HepG2 (cell line): ENCODE measurements at regions not wholly inside any gene's neighbourhood (a gene's known extent, or its start where the extent isn't known, plus 50 kb on each side); places are given as distances from the start of the nearest gene placed in this dataset.

Experiments
- FOXM1 ChIP-seq: sonication (generic); formaldehyde crosslinking; IDR thresholded peaks from 2 replicates; pipeline ENCODE4 v1.5.0; 2020; ENCODE audit warnings: missing genetic modification reagents
- GZF1 ChIP-seq: sonication (generic); formaldehyde crosslinking; IDR thresholded peaks from 2 replicates; pipeline ENCODE4 v1.5.1; 2020; ENCODE audit warnings: mild to moderate bottlenecking, missing genetic modification reagents
- NFE2 ChIP-seq: sonication (generic); formaldehyde crosslinking; IDR thresholded peaks from 2 replicates; pipeline ENCODE4 v1.4.0; 2020; ENCODE audit warnings: missing genetic modification reagents
- POGZ ChIP-seq: sonication (generic); formaldehyde crosslinking; IDR thresholded peaks from 2 replicates; pipeline ENCODE4 v1.4.0; 2020; ENCODE audit warnings: mild to moderate bottlenecking, missing genetic modification reagents
- REPIN1 ChIP-seq: sonication (generic); formaldehyde crosslinking; IDR thresholded peaks from 2 replicates; pipeline ENCODE4 v1.8.0; 2022; ENCODE audit warnings: missing genetic modification reagents, low read depth, mild to moderate bottlenecking, borderline replicate concordance
- SPEN ChIP-seq: sonication (generic); formaldehyde crosslinking; IDR thresholded peaks from 2 replicates; pipeline ENCODE4 v1.5.1; 2020; ENCODE audit warnings: low read depth, mild to moderate bottlenecking, missing genetic modification reagents
- TARDBP ChIP-seq: sonication (generic); formaldehyde crosslinking; IDR thresholded peaks from 2 replicates; pipeline ENCODE4 v1.8.0; 2022; ENCODE audit warnings: mild to moderate bottlenecking, missing genetic modification reagents
- ZNF501 ChIP-seq: sonication (generic); formaldehyde crosslinking; IDR thresholded peaks from 2 replicates; pipeline ENCODE4 v1.5.1; 2020; ENCODE audit warnings: mild to moderate bottlenecking, moderate library complexity, missing genetic modification reagents
- ZNF572 ChIP-seq: sonication (generic); formaldehyde crosslinking; IDR thresholded peaks from 2 replicates; pipeline ENCODE4 v1.5.1; 2020; ENCODE audit warnings: mild to moderate bottlenecking, missing genetic modification reagents
- ZSCAN21 ChIP-seq: sonication (generic); formaldehyde crosslinking; IDR thresholded peaks from 2 replicates; pipeline ENCODE4 v1.8.0; 2022; ENCODE audit warnings: mild to moderate bottlenecking, missing genetic modification reagents, moderate library complexity, borderline replicate concordance
- ZSCAN31 ChIP-seq: sonication (generic); formaldehyde crosslinking; IDR thresholded peaks from 2 replicates; pipeline ENCODE4 v1.5.0; 2020; ENCODE audit warnings: low read depth, mild to moderate bottlenecking, missing genetic modification reagents
- TF ChIP-seq, protein P1 (sequence below): sonication (generic); formaldehyde crosslinking; IDR thresholded peaks from 2 replicates; pipeline ENCODE4 v1.4.0; 2020; ENCODE audit warnings: mild to moderate bottlenecking, missing genetic modification reagents
- TF ChIP-seq, protein P2 (sequence below): sonication (generic); formaldehyde crosslinking; IDR thresholded peaks from 2 replicates; pipeline ENCODE4 v1.5.0; 2020; ENCODE audit warnings: mild to moderate bottlenecking, missing genetic modification reagents
- TF ChIP-seq, protein P3 (sequence below): IDR thresholded peaks from 2 replicates; pipeline ENCODE4 v1.6.1; 2012; ENCODE audit warnings: low read depth, low read length, improper control_type of control experiment
- TF ChIP-seq, protein P4 (sequence below): sonication (generic); formaldehyde crosslinking; IDR thresholded peaks from 2 replicates; pipeline ENCODE4 v1.4.0; 2020; ENCODE audit warnings: missing genetic modification reagents, borderline replicate concordance

DNA sequence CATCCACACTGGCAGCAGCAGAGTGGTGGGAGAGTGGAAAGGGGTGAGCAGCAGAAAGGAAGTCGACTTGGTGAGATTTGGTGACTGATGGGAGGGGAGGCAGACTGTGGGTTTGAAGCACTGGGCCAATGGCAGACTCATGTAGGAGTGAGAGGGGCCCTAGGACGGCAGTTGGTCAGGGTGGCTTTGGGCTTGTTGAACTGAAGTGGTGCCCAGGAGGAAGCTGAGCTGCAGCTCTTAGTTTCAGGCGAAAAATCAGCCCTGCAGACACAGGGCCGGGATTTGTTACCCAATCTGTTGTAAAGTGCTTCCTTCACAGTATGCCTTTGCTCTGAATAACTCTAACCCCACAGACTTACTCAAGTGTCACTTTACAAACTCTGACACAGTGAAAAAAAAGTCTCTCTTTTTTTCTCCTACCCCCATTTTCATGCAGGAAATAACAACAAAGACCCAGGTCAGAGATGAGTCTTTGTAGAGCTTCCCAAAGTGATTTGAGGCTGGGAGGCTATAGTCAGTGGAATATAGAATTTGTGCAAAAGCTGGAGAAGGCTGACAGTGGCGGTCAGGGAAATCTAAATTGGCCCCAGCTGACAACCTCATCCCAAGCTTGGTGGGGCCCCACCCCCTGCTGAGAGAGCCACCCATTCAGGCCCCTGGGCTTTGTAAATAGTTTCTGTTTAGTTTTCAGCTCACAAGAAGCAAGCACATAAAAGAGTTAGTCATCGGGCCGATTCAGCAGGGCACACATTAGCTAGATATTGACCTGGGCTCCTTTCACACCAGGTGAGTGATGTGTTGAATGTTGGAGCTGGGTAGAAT is 226.9 kb downstream of the VAPA start (continued):
- TF ChIP-seq, protein P1, sequence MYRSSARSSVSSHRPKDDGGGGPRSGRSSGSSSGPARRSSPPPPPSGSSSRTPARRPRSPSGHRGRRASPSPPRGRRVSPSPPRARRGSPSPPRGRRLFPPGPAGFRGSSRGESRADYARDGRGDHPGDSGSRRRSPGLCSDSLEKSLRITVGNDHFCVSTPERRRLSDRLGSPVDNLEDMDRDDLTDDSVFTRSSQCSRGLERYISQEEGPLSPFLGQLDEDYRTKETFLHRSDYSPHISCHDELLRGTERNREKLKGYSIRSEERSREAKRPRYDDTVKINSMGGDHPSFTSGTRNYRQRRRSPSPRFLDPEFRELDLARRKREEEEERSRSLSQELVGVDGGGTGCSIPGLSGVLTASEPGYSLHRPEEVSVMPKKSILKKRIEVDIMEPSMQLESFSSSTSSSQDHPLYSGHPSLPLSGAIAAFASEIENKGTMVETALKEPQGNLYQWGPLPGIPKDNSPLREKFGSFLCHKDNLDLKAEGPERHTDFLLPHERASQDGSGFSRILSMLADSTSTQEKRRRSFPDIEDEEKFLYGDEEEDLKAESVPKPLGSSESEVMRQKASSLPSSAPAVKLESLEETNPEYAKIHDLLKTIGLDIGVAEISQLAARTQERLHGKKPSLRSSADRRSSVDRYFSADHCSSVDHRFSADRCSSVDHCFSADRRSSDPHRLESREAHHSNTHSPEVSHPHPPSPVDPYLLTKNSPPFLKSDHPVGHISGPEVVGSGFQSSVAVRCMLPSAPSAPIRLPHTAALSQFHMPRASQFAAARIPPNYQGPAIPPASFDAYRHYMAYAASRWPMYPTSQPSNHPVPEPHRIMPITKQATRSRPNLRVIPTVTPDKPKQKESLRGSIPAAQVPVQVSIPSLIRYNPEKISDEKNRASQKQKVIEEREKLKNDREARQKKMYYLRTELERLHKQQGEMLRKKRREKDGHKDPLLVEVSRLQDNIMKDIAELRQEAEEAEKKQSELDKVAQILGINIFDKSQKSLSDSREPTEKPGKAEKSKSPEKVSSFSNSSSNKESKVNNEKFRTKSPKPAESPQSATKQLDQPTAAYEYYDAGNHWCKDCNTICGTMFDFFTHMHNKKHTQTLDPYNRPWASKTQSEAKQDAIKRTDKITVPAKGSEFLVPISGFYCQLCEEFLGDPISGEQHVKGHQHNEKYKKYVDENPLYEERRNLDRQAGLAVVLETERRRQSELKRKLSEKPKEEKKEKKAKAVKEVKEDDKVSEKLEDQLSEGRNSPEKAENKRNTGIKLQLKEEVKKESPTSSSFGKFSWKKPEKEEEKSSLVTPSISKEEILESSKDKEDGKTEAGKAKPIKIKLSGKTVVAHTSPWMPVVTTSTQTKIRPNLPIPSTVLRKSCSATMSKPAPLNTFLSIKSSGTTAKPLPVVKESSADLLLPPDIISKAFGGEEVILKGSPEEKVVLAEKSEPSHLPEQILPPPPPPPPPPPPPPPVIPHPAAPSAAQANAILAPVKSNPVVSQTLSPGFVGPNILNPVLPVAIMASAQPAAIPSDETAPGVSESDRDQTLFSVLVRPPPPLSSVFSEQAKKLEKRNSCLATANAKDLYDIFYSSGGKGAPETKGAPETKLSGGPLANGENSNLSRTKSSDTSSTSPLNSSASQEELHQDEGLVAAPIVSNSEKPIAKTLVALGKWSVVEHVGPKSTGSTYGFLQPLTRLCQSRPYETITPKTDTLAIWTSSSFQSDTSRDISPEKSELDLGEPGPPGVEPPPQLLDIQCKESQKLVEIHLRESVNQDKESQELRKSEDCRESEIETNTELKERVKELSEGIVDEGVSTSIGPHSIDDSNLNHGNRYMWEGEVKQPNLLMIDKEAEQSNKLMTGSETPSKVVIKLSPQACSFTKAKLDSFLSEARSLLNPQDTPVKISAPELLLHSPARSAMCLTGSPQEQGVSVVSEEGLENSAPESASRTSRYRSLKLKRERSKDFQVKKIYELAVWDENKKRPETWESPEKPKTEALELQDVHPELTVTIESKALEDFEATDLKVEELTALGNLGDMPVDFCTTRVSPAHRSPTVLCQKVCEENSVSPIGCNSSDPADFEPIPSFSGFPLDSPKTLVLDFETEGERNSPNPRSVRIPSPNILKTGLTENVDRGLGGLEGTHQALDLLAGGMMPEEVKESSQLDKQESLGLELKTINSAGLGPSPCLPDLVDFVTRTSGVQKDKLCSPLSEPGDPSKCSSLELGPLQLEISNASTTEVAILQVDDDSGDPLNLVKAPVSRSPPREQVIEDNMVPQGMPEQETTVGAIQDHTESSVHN (CRISPR knock-in tag): no peak
- no peak for TF ChIP-seq SPEN
- no peak for TF ChIP-seq NFE2 (CRISPR knock-in tag)
- TF ChIP-seq ZNF572: no peak
- TF ChIP-seq, protein P2, sequence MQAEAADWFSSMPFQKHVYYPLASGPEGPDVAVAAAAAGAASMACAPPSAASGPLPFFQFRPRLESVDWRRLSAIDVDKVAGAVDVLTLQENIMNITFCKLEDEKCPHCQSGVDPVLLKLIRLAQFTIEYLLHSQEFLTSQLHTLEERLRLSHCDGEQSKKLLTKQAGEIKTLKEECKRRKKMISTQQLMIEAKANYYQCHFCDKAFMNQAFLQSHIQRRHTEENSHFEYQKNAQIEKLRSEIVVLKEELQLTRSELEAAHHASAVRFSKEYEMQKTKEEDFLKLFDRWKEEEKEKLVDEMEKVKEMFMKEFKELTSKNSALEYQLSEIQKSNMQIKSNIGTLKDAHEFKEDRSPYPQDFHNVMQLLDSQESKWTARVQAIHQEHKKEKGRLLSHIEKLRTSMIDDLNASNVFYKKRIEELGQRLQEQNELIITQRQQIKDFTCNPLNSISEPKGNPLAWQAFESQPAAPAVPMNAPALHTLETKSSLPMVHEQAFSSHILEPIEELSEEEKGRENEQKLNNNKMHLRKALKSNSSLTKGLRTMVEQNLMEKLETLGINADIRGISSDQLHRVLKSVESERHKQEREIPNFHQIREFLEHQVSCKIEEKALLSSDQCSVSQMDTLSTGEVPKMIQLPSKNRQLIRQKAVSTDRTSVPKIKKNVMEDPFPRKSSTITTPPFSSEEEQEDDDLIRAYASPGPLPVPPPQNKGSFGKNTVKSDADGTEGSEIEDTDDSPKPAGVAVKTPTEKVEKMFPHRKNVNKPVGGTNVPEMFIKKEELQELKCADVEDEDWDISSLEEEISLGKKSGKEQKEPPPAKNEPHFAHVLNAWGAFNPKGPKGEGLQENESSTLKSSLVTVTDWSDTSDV (CRISPR knock-in tag): no peak
- TF ChIP-seq TARDBP (CRISPR knock-in tag): no peak
- no peak for TF ChIP-seq FOXM1 (CRISPR knock-in tag)
- no peak for TF ChIP-seq POGZ (CRISPR knock-in tag)
- TF ChIP-seq GZF1 (CRISPR knock-in tag): no peak
- TF ChIP-seq, protein P3, sequence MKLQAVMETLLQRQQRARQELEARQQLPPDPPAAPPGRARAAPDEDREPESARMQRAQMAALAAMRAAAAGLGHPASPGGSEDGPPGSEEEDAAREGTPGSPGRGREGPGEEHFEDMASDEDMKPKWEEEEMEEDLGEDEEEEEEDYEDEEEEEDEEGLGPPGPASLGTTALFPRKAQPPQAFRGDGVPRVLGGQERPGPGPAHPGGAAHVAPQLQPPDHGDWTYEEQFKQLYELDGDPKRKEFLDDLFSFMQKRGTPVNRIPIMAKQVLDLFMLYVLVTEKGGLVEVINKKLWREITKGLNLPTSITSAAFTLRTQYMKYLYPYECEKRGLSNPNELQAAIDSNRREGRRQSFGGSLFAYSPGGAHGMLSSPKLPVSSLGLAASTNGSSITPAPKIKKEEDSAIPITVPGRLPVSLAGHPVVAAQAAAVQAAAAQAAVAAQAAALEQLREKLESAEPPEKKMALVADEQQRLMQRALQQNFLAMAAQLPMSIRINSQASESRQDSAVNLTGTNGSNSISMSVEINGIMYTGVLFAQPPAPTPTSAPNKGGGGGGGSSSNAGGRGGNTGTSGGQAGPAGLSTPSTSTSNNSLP: peak; percentile 85
- TF ChIP-seq REPIN1 (CRISPR knock-in tag): no peak
- TF ChIP-seq ZSCAN21: no peak
- no peak for TF ChIP-seq ZNF501
- TF ChIP-seq, protein P4, sequence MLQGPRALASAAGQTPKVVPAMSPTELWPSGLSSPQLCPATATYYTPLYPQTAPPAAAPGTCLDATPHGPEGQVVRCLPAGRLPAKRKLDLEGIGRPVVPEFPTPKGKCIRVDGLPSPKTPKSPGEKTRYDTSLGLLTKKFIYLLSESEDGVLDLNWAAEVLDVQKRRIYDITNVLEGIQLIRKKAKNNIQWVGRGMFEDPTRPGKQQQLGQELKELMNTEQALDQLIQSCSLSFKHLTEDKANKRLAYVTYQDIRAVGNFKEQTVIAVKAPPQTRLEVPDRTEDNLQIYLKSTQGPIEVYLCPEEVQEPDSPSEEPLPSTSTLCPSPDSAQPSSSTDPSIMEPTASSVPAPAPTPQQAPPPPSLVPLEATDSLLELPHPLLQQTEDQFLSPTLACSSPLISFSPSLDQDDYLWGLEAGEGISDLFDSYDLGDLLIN (CRISPR knock-in tag): no peak
- no peak for TF ChIP-seq ZSCAN31
